ENCODE measurements at regions not wholly inside any gene's neighbourhood (a gene's known extent, or its start where the extent isn't known, plus 50 kb on each side); places are given as distances from the start of the nearest gene placed in this dataset.

DNA sequence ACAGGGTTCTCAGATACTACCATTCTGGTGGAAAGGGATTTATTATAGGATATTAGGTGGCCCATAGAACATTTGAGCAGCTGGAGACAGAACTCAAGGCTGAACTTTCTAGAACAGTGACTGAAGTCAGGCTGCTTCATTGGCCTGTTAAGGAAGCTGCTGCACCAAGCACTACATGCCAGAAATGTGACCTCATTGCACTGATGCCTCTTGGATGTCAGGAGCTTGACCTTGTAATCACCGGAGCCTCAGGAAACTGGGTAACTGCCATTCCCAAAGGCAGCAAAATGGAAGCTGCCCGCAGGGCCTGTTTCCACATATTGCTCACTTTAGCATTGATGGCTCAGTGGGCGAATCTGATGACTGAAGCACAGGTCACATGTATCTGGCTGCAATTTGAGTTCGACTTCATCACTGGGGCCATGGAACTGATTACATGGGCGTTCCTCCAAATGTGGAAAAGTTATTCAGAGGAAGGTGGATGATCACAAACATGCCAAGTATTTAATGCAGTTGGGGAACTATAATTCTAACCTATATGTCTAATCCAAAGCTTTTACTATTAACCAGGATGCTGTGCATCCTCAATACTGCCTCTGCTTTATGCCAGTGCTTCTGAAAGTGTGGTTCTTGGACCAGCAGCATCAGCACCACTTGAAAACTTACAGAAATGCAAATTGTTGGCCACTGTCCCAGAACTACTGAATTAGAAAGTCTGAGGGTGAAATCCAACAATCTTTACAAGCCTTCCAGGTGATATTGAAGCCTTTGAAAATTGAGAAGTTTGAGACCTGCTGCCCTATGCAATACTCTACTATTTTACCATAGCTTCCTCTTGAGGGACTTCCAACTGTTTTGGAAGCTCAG is 337.2 kb upstream of the NAV3 start:
- no peak for DNase-seq (ENCODE audit: low spot score)

DNA sequence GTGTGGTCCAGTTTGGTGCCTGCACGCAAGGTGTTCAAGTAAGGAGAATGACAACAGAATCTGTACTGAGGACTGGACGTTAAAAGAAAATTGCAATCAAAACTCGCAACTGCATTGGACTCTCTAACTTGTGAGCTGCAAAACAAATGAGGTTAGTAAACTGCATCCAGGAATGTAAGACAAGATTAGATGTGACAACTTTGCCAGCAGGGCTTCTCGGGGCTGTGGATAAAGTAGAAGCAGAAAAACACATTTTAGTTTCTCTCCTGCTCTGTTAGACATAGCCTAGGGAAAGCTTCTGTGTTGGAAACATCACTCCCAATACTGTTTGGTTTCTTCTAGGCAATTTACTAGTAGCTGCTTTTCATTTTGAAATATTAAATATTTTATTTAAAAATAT is 338.2 kb upstream of the NAV3 start:
- no peak for DNase-seq (ENCODE audit: low spot score)

DNA sequence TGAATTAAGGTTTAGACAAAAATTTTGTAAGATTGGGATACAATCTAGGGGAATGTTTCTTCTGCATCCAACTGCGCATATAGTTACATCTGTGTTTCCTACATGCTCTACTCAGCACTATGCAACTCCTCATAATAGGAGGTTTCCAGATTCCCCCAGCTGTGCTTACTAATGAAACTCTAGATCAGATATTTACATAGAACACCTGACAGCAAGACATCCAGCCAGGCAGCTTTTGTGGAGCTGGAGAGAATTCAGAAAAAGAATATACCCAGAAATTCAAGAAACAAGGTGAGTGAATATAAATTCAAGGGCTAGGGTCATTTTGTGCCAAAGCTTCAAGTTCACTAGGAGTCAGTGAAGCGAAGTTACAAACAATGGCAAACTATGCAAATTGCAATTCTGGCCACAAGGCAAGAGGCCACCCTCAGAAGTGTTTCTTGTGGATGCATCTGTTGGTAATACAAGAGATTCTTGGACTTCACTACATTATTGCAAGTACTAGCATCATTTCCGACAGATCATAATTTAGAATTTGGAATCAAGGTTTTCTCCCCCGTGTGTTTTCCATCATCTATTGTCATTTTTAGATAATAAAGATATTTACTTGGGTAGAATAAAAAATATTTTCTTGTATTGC is 341.2 kb upstream of the NAV3 start:
- no peak for DNase-seq (ENCODE audit: low spot score)

DNA sequence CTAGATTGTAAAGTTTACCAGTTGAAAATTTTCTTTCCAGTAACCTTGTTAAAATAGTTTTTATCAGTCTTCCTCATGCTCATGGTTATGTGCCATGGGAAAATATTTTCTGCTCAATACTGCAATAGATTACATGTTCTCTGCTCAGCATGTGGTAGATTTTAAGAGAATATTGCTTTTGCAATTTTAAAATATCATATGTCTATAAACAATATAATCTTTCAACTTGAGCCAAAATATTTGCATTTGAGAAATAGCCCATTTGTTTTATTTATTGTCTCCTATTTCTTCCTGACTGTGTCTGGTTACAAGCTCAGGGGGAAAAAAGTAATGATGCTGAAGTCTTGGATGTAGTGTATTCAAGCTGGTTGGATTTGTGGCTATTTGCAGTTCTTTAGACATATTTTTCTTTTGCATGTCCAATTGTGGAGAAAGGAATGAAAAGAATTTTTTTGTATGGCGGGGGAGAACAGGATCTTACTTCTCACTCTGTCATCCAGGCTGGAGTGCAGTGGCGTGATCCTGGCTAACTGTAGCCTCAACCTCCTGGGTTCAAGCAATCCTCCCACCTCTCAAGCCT is 342.6 kb upstream of the NAV3 start:
- DNase-seq (ENCODE audit: low spot score) = no peak

DNA sequence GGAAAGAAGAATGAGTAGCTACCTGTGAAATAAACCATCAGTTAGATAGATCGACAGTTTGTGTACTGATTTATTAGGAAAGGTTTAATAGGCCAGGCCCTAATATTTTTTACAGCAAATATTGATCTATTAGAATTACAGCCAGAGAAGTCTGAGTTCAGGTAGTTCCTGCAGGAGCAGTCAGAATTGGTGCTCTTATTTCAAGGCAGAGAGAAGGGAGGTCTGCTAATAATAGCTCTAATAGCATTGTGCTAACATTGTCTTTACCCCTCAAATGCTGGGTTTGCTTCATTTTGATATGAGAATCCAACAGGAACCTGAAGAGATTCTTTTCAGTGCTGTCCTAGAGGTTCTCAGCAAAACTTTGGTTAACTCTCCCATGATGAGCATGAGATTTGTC is 343.8 kb upstream of the NAV3 start:
- no peak for DNase-seq (ENCODE audit: low spot score)

DNA sequence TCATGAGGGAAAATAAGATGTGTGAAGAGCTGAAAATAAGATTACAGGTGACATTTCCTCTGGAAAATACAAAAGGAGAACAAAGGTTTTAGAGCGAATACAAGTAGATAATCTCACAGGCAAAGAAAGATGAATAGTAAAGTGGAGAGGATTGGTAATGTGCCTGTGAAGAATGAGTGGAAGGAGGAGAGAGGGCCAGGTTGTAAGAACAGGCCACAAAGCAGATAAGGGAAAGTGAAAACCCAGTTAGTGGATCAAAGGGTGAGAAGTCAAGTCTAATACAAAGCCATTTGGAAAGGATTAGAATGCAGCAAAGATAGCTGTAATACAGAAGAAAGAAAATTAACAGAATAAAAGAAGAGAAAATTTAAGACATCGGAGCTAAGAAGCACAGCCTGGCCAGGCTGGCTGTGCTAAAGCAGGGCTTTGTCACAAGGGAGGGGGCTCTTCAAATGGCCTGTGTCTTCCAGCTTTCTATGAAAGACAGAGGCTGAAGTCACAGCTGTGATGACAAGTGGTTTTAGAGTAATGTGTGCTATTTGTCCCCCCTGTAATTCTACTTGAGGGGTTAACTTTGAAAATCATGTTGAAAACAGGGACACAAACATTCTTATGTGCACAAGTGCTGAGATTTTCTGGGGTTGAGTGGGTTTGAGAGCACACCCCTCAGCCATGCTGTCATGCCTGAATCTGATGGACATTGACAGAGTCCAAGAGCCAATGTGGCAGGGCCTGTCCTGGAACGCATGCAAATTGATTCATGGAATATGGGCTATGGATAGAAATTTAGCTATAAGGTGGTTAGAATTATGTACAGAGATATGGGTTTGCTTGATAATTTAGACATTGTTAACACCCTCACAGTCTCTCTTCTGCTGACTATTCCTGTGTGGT is 344.5 kb upstream of the NAV3 start:
- DNase-seq (ENCODE audit: low spot score) = no peak

DNA sequence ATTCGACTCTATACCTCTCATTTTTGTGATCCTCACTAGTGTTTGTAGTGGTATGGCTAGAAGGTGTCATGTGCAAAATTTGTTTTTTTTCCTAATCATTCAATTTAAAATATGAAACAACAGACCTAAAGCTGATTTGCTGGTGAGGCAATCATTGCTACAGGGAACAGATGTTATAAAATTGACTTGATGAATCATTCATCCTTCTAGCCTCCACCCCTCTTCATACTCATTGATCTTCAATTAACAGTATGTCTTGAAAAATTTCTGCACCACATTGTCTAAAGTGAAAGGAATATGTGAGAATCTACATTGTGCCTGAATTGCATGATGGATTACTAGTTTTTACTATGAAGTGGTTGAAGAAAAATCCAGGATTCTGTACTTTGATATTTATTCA is 349.0 kb upstream of the NAV3 start:
- DNase-seq (ENCODE audit: low spot score) = no peak

DNA sequence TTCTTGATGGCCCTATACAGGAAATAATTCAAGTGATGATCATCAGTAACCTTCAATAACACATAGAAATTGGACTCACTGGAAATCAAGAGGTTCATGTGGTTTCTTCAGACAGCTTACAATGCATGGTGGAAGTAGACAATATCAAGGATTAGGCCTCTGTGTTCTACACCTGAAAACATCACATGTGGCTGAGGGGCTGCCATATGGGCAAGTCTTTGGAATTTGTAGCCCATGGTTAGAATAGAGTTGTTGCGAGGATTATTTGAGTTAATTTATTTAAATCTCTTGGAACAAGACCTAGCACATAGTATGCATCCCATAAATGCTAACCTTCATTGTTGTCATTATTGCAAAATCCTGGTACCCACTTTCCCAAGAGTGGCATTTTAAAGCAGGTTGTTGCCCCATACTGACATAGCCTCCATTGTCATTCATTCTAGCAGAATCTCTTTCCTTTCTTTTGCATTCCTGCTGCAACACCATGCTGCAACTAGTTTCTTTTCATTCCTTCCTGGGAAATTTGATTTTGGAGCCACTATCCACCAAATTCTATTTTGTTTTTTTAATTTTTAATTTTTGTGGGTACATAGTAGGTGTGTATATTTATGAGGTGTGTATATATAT is 352.7 kb upstream of the NAV3 start:
- DNase-seq (ENCODE audit: low spot score) = no peak

DNA sequence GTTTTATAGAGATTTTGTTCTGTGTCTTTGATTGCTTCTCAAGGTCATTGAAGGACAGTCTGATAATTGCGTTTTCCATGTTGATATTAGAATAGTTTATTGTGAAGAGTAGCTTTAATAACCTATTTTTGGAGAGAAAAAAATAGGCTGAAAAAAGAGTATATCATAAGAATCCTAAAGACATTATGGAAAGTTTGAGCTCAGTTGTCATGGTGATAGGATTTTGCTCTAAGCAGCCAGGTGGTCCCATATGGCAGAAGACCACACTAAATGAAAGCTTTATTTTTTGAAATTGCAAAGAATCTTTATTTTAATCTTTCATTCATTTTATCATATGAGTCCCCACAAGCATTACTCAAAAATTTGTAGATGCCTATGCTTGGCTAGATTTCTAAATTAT is 358.9 kb upstream of the NAV3 start:
- DNase-seq (ENCODE audit: low spot score) = no peak

DNA sequence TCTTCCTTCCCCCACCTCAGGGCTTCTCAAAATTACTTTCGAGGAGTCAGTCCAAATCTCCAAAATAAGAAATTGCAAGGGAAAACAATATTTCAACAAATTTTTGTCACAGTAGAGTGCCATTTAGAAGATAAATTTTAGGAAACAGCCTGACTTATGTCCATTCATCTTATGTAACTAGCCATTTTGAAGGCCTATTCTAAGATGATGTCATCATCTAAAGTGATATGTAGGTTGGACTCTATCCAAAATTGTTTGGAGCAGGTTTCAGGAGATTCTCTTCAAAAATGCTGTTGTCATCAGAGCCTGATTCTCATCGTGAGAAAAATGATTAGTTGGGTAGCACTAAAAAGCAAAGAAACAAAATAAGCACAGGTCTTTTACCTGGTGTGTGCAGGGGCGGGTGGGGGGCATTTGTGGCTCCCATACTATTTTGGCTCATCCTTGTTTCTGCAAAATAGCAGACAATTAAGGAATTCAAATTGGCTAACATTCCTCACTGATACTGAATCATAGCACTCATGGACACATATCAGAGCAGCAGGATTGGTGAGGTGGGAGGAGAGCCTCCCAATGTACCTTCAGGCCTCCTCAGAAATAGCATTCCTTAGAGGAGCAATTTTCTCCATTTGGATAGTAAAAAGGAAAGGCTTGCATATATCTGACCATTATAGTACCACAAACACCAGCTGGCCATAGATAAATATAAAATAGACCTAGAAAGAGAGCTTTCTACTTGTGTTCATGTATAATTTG is 360.9 kb upstream of the NAV3 start:
- DNase-seq (ENCODE audit: low spot score) = no peak

DNA sequence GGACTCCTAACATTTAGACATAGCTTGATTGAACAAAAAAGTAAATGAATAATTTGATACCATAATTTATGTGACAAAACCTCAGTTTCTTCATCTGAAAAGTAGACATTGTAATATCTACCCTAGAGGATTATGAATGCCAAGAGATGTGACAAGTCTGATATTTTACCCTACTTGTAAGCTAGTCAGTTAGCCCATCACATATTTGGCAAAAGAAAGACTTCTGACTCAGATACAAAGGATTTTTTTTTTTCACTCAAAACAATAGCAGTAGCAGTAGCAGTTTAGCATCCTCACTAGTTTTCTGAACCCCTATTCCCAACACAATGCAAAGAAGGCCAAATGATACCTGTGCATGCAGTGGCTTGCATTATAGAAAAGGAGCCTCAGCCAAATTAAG is 377.3 kb upstream of the E2F7 start:
- DNase-seq (ENCODE audit: low spot score) = no peak

DNA sequence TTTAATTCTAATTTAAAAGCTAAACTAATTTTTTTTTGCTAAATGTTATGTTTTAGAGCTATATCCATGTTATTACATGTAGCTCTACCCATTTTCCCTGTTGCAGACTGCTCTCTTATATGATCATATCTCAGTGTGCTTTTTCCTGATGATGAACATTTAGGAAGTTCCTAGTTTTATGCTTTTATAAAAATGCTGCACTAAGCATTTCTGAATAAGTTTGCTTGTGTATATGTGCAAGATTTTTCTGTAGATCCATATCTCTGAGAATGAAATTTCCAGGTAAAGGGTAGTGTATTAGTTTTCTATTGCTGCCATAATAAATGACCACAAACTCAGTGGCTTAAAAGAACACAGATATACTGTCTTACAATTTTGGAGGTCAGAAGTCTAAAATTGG is 374.4 kb upstream of the E2F7 start:
- DNase-seq (ENCODE audit: low spot score) = no peak

DNA sequence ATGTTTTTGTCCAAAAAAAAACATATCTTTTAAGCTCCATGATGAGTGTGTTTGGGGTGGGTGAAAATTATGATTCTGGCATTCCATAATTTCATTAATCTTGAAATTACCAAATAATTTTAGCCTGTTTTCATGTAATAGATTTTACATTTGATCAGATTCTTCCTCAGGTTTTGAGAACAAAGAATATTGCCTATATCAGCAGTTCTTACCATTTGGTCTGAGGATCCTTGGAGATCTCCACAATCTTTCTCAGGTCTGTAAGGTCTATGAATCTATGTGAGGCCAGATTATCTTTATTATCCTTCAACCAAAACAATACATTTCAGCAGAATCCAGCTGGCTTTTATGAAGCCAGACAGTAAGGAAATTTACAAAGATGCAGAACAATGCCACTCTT is 373.3 kb upstream of the E2F7 start:
- DNase-seq (ENCODE audit: low spot score) = no peak

DNA sequence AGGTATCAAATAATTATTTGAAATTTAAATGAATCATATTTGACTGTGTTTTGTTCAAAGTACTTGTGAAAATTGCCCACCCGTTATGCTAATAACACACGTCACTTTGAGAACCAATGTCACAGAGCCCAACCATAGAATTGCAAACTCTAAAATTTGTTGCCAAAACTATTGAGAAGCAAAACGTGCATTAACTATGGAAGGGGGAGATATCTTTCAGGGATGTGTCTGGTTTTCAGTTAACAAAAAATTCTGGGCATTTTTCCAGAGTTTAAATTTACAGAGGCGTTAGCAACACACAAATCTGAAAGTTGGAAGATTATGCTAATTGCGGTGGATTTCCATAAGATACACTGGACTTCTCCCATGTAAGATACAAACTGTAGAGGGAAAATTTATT is 371.8 kb upstream of the E2F7 start:
- DNase-seq (ENCODE audit: low spot score) = no peak

DNA sequence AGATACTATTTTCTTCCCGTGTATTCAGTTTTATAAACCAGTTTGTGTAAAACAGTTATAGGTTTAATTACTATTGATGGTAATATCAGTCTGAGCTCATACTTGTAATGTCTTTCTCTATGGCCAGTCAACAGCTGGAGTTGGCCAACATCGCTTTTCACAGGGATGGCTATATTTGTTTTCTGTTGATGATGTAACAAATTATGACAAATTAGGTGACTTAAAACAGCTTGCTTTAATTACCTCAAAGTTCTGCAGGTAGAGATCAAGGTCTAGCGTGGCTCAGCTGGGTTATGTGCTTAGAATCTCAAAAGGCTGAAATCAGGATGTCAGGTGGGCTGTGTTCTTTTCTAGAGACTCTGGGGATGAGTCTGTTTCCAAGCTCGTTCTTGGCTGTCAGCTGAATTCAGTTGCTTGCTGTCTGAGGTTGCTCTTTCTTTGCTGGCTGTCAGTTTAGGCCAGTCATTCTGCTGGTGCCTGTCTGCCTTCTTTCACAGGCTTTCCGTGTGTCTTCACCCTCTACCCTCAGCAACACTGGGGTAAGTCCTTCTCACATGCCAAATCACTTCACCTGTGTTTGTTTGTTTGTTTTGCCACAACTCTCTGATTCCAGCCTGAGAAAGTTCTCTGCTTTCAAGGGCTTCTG is 370.2 kb upstream of the E2F7 start:
- DNase-seq (ENCODE audit: low spot score) = no peak

DNA sequence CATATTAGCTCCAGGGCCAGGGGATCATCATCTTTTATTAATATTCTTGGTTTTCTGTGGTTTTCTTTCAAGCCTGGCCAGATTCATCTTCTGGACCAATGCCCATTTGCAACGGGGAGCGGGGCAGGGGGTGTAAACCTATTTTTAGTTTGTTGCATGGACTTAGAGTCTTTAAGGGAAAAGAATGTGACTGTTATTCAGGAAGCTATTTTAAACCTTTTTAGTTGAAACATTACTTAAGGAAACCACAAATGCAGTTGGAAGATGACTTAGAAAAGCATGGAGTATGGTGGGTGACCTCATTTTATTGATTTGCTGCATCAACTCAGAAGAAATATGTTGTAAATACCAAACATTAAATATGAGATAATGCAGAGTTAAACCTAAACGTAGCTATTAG is 368.4 kb upstream of the E2F7 start:
- DNase-seq (ENCODE audit: low spot score) = no peak

DNA sequence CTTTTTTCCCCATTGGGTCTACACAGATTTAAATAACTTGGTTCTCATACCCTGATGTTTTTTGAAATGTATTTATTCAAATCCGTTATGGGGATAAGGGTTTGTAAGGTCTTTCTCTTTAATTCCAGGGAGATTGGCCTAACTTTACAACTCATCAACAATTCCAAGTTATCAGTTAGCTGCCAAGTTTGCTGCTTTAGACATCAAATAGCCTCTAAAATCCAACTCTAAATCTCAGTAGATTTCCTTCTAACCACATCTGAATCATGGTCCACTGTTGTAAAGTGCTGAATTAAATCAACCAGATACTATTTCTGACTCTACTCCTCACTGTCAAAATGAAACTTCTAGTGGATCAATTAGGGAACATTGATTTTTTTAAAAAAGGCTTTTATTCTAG is 364.1 kb upstream of the E2F7 start:
- DNase-seq (ENCODE audit: low spot score) = no peak

DNA sequence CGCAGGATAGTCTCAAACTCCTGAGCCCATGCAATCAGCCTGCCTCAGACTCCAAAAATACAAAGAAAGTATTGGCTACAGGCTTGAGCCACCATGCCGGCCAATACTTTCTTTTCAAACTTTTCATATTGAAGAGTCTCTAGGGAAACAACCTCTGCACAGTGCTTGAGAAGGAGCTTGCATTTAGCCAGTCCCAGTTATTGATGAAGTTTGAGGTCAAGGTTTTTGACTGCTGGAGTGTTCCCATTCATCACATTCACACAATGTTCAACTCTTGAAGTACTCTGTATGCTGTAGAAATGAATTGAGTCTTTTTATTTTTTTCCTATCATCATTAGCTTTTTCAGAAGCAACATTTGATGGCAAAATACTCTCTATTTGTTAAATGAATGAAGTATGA is 355.8 kb upstream of the E2F7 start:
- no peak for DNase-seq (ENCODE audit: low spot score)

DNA sequence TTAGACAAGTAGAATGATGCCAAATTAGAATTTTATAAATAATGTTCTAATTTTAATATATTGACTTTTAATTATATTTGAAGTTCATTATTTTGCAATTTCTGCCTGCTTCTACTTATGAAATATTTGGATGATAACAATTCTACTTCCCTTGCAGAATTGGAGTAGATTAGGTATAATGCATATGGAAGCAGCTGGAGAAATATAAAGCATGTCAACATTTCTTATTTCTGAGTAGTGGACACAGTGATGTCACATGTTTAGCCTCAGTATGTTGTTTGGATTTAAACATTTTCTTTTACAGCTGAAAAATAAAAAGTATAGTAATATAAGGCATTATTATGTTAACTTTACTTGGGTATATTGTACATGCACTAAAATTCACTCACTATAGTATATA is 344.2 kb upstream of the E2F7 start:
- DNase-seq (ENCODE audit: low spot score) = no peak

DNA sequence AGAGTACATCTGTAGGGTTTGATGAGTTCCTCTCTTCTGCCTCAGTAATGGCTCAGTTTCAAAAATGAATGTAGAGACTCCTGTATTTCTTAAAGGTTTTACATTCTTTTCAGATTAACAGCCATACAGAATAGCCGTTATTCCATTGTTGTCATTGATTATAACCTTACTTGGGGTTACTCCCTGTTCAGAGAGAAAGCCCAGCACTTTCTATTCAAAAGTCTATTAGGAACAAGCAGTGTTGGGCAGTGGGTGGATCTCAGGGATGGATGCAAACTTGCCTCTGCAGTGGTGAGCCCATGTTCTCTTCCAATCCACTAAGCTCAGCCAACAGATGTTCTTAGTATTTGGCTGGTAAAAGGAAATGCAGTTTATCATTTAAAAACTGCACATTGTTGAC is 342.6 kb upstream of the E2F7 start:
- DNase-seq (ENCODE audit: low spot score) = no peak

All from mucosa of gallbladder (tissue), 1 donor.